Gastroesophageal sphincter (tissue), 4 donors: ENCODE measurements at regions not wholly inside any gene's neighbourhood (a gene's known extent, or its start where the extent isn't known, plus 50 kb on each side); places are given as distances from the start of the nearest gene placed in this dataset.

Source experiments
- ATAC-seq: fragments of 150-250 bp; one replicate; pipeline ENCODE4 v1.9.1; 2016; ENCODE audit warnings: mild to moderate bottlenecking, moderate library complexity
- H3K27ac ChIP-seq, 4 donors: fragments of 200-600 bp; sonication (generic) in 3 of 4; 1 replicate in 3 of 4; 2 replicates in 1 of 4; pipeline ENCODE4 v1.5.1; 2016 to 2019
- H3K27me3 ChIP-seq: fragments of 200-600 bp; sonication (generic); one replicate; pipeline ENCODE4 v1.5.1; 2019
- H3K36me3 ChIP-seq, 2 donors: fragments of 200-600 bp; sonication (generic); one replicate each; pipeline ENCODE4 v1.5.1; 2019; ENCODE audit warnings: control low read depth in 1 of 2
- H3K4me1 ChIP-seq, 3 donors: fragments of 200-600 bp; sonication (generic); 1 replicate in 2 of 3; 2 replicates in 1 of 3; pipeline ENCODE4 v1.5.1; 2016 to 2019; ENCODE audit warnings: control low read depth in 2 of 3
- H3K4me3 ChIP-seq, 2 donors: fragments of 200-600 bp; sonication (generic); one replicate each; pipeline ENCODE4 v1.5.1; 2019; ENCODE audit warnings: mild to moderate bottlenecking in 1 of 2, moderate library complexity in 1 of 2
- H3K9me3 ChIP-seq, 3 donors: fragments of 200-600 bp; sonication (generic); one replicate each; pipeline ENCODE4 v1.5.1; 2017 to 2019; ENCODE audit warnings: control low read depth in 2 of 3
- EP300 ChIP-seq: sonication (generic); formaldehyde crosslinking; IDR thresholded peaks from one replicate; pipeline ENCODE4 v1.6.1; 2017; ENCODE audit warnings: antibody characterized with exemption, mild to moderate bottlenecking
- POLR2A ChIP-seq, 2 donors: fragments of 450-650 bp; IDR thresholded peaks; one replicate each; pipeline ENCODE4 v1.6.1; 2017; ENCODE audit warnings: antibody characterized with exemption in 2 of 2, mild to moderate bottlenecking in 2 of 2, moderate library complexity in 1 of 2
- POLR2AphosphoS5 ChIP-seq: sonication (generic); formaldehyde crosslinking; IDR thresholded peaks from one replicate; pipeline ENCODE4 v1.6.1; 2017; ENCODE audit warnings: antibody characterized with exemption
- WGBS, 2 donors: methylation state at CpG; one replicate each; pipeline ENCODE4 v1.1.5; 2018; ENCODE audit warnings: low coverage in 1 of 2; 5-methylcytosine and 5-hydroxymethylcytosine counted together
- TF ChIP-seq, protein P1 (sequence below), 4 experiments: fragments of 200-600 bp in 2 of 4; fragments of 450-650 bp in 2 of 4; sonication (generic) in 1 of 4; IDR thresholded peaks; one replicate each; pipeline ENCODE4 v1.5.1; 2017 to 2019; ENCODE audit warnings: antibody characterized with exemption in 4 of 4, mild to moderate bottlenecking in 2 of 4, moderate library complexity in 2 of 4

DNA sequence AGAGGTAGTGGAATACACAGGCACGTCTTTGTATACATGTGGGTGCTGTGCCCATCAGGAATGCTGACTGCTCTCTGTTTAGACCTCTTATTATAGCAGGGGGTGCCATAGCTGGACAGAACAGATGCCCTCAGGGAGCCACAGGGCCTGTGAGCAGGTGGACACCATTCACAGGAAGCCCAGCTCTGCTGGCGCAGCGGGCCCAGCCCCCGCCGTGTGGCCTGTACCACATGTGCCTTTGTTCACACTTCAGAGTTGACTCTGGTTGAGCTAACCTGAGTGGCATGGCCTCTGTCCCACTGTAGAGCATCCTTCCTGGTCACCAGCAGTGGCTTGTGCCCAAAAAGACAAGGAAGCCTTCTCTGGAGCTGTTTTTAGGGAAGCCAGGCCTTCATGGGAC is 730.9 kb upstream of the ID2 start:
- WGBS, 2 donors = no CpG with 5 or more reads among the region's 5 CpGs
- Histone ChIP-seq H3K27ac (no peak overlapping the region), H3K27me3 (no peaks in the 10 kb centered on the region)

DNA sequence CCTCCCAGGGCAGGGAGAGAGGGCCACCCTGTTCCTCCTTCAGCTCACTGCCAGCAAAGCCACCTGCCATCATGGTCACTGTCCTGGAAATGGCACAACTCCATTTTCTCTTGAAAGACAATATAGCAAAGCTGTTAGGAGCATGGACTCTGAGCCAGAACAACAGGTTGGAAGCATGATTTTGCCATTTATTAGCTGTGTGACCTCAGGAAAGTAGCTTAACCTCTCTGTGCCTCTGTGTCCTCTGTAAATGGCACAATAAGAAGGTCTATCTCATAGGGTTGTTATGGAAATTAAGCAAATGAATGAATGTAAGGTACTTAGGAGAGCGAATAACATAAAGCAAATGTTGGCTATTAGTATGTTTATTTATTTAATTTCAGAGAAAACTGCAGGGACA is 730.4 kb upstream of the ID2 start:
- H3K36me3 ChIP-seq = no peaks in the 10 kb centered on the region
- no peak overlapping the region for H3K27ac ChIP-seq
- no peak for ATAC-seq
- WGBS, 2 donors = 84 to 100% methylated on average over 1 of the region's 1 CpG
- H3K4me3 ChIP-seq = no peak overlapping the region
- no peaks in the 10 kb centered on the region for H3K27me3 ChIP-seq
- no peaks in the 10 kb centered on the region for H3K9me3 ChIP-seq
- no peak for TF ChIP-seq POLR2A (IDR thresholded peaks at IDR 0.05)
- no peaks in the 10 kb centered on the region for H3K4me1 ChIP-seq

More for the DNA sequence above, 730.9 kb upstream of the ID2 start:
- Histone ChIP-seq H3K4me1 (no peaks in the 10 kb centered on the region), H3K9me3 (no peaks in the 10 kb centered on the region), H3K36me3 (no peaks in the 10 kb centered on the region), H3K4me3 (no peak overlapping the region)
- TF ChIP-seq POLR2A (IDR thresholded peaks at IDR 0.05) = no peak
- TF ChIP-seq EP300 = no peak
- TF ChIP-seq POLR2AphosphoS5 = no peak
- no peak for ATAC-seq

DNA sequence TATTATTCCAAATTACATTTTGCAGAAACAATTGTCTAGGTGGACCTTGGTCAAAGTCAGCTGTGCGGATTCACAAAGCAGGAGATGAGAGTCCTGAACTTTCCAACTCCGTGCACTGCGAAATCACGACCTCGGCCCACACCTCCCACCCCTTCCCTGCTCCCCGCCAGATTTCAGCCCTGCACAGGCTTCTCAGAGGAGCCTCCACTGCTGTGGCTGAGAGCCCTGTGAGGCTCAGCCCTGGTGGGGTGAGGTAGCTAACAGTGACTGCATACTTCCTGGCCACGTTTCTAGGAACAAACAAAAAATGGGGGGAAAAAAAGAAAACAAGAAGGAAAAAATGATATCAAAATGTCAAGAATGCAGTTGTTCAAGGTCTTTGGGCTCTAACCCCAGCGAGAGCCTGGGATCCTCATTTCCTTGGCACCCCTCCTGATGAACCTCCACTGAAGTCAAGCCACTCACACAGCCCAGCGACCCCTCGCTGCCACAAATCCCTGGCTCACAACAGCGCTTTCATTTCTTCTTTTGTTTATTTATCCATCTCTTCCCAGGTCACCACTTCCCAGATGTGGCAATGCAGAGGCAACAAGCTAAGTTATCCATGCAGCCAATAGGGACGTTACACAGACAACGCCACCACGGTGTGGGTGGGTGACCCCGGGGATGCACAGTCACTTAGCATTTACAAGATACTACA is 729.7 kb upstream of the ID2 start:
- no peaks in the 10 kb centered on the region for H3K9me3 ChIP-seq
- H3K27me3 ChIP-seq = no peaks in the 10 kb centered on the region
- TF ChIP-seq EP300 = no peak
- no peak for TF ChIP-seq POLR2A (IDR thresholded peaks at IDR 0.05)
- ATAC-seq = no peak
- no peak overlapping the region for H3K27ac ChIP-seq
- WGBS, 2 donors = 57 to 66% methylated on average over 8 to 11 of the region's 15 CpGs
- H3K36me3 ChIP-seq = no peaks in the 10 kb centered on the region
- no peak overlapping the region for H3K4me3 ChIP-seq
- no peaks in the 10 kb centered on the region for H3K4me1 ChIP-seq

DNA sequence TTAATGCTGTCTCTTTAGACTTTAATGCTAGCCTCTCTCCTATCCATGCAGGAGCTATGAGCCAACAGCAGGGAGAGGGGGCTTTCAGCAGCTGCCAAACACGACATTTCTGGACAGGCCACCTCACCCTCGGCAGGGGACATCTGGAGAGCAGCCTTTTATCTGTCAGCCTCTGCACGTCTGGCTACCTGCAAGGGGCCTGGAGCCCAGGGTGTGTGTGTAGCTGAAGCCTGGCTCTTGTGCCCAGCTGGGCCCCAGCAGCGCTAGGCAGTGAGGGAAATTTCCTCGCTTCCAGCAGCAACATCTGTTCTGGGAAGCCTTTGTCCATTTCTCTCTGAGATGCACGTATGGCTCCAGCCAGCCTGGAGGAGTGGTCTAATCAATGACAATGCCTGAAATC is 728.7 kb upstream of the ID2 start:
- Histone ChIP-seq H3K9me3 (no peaks in the 10 kb centered on the region), H3K27me3 (no peaks in the 10 kb centered on the region), H3K27ac (no peak overlapping the region), H3K4me3 (no peak overlapping the region), H3K36me3 (no peaks in the 10 kb centered on the region), H3K4me1 (no peaks in the 10 kb centered on the region)
- TF ChIP-seq POLR2A (IDR thresholded peaks at IDR 0.05) (no peak), POLR2AphosphoS5 (no peak), EP300 (no peak)
- TF ChIP-seq, protein P1, sequence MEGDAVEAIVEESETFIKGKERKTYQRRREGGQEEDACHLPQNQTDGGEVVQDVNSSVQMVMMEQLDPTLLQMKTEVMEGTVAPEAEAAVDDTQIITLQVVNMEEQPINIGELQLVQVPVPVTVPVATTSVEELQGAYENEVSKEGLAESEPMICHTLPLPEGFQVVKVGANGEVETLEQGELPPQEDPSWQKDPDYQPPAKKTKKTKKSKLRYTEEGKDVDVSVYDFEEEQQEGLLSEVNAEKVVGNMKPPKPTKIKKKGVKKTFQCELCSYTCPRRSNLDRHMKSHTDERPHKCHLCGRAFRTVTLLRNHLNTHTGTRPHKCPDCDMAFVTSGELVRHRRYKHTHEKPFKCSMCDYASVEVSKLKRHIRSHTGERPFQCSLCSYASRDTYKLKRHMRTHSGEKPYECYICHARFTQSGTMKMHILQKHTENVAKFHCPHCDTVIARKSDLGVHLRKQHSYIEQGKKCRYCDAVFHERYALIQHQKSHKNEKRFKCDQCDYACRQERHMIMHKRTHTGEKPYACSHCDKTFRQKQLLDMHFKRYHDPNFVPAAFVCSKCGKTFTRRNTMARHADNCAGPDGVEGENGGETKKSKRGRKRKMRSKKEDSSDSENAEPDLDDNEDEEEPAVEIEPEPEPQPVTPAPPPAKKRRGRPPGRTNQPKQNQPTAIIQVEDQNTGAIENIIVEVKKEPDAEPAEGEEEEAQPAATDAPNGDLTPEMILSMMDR (IDR thresholded peaks at IDR 0.05) = no peak
- 78 to 100% methylated on average over 2 to 3 of the region's 6 CpGs for WGBS, 2 donors
- ATAC-seq = no peak

DNA sequence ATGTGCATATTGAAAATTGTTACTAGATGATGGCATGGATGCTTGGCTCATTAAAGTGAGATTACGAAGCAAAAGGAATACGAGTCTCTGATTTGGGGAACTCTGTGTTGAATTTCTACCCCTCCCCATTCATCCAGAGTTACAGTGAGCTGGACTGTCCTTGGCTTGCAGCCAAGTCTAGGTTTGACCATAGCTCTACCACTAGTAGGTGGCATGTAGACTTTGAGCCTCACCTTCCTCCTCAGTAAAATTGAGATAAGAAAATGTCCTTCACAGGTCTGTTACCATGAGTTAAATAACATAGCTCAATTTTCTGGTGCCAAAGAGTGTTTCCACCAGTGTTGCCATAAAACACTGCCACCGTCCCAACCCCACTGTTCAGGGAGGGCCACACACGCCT is 727.6 kb upstream of the ID2 start:
- no peaks in the 10 kb centered on the region for H3K4me1 ChIP-seq
- H3K27ac ChIP-seq = no peak overlapping the region
- no peak overlapping the region for H3K4me3 ChIP-seq
- ATAC-seq = no peak
- no peaks in the 10 kb centered on the region for H3K27me3 ChIP-seq
- no peaks in the 10 kb centered on the region for H3K36me3 ChIP-seq
- TF ChIP-seq POLR2AphosphoS5 (no peak), POLR2A (IDR thresholded peaks at IDR 0.05) (no peak), EP300 (no peak)
- TF ChIP-seq, protein P1 (IDR thresholded peaks at IDR 0.05) = no peak
- 74 to 83% methylated on average over 4 of the region's 4 CpGs for WGBS, 2 donors
- no peaks in the 10 kb centered on the region for H3K9me3 ChIP-seq

DNA sequence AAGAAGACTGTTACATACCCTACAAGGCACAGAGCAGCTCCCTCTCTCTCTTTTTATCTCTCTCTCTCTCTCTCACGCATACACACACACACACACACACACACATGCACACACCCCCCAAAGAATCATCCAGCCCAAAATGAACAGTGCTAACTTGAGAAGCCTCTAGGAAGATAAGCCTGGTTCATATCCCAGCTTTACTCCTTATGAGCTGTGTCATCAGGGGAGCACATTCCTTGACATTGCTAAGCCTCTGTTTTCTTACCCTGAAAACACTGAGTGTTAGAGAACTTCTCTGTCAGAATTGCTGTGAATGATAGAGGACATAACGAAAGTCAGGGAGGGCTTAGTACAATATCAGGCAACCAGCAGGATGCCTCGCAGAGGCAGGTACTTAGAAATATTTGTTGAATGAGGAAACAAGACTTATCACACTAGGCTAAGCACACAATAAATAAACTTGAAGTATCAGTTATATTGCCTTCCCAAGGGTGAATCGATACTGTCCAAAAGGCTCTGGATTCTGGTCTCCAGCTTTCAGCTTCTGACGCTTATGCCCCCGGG is 725.6 kb upstream of the ID2 start:
- no peak overlapping the region for H3K4me3 ChIP-seq
- 82 to 94% methylated on average over 5 to 6 of the region's 6 CpGs for WGBS, 2 donors
- H3K27me3 ChIP-seq = no peaks in the 10 kb centered on the region
- H3K4me1 ChIP-seq = no peaks in the 10 kb centered on the region
- H3K27ac ChIP-seq = no peak overlapping the region
- no peak for ATAC-seq
- no peaks in the 10 kb centered on the region for H3K36me3 ChIP-seq
- no peaks in the 10 kb centered on the region for H3K9me3 ChIP-seq
- TF ChIP-seq, protein P1 (IDR thresholded peaks at IDR 0.05) = no peak
- TF ChIP-seq EP300 (no peak), POLR2A (IDR thresholded peaks at IDR 0.05) (no peak), POLR2AphosphoS5 (no peak)
